Common myeloid progenitor, CD34-positive (primary cell): ENCODE measurements at regions not wholly inside any gene's neighbourhood (a gene's known extent, or its start where the extent isn't known, plus 50 kb on each side); places are given as distances from the start of the nearest gene placed in this dataset.

Experiments
- CTCF ChIA-PET: fragments of 350-600 bp; sonication (Branson Sonifier 250); formaldehyde crosslinking; loops from one replicate; lab custom pipeline; 2021; ENCODE audit warnings: antibody characterized with exemption; lab: Charles Lee
- POLR2A ChIA-PET: fragments of 350-600 bp; sonication (Branson Sonifier 250); formaldehyde crosslinking; loops from one replicate; lab custom pipeline; 2021; ENCODE audit warnings: antibody characterized with exemption; lab: Charles Lee
- DNase-seq, 3 donors: peaks; one replicate each; pipeline versions ENCODE4 v3.0.0 to v3.0.0-alpha.2; 2013
- H3K27ac ChIP-seq, 2 experiments: 1 replicate in 1 of 2; 2 replicates in 1 of 2; pipeline ENCODE4 v1.7.0; 2013; ENCODE audit warnings: inconsistent platforms in 2 of 2, low read length in 2 of 2, mild to moderate bottlenecking in 2 of 2, low read depth in 1 of 2, moderate library complexity in 1 of 2; ENCODE audit not compliant: severe bottlenecking in 2 of 2, insufficient read depth in 1 of 2, poor library complexity in 1 of 2
- H3K27me3 ChIP-seq, 5 experiments: replicated peaks in 2 of 5; 1 replicate in 3 of 5; 2 replicates in 2 of 5; pipeline versions ENCODE4 v1.6.1 to v1.7.0; 2013; ENCODE audit warnings: low read length in 4 of 5, mild to moderate bottlenecking in 2 of 5, moderate library complexity in 2 of 5, inconsistent platforms in 1 of 5; ENCODE audit not compliant: insufficient read depth in 5 of 5, control insufficient read depth in 4 of 5
- H3K36me3 ChIP-seq, 4 experiments: 1 replicate in 2 of 4; 2 replicates in 2 of 4; pipeline versions ENCODE4 v1.6.1 to v1.7.0; 2013; ENCODE audit warnings: low read length in 3 of 4, control low read depth in 1 of 4, mild to moderate bottlenecking in 1 of 4; ENCODE audit not compliant: control insufficient read depth in 4 of 4, insufficient read depth in 4 of 4
- H3K4me1 ChIP-seq, 4 experiments: 1 replicate in 3 of 4; 2 replicates in 1 of 4; pipeline versions ENCODE4 v1.6.1 to v1.7.1; 2013; ENCODE audit warnings: low read length in 3 of 4, mild to moderate bottlenecking in 3 of 4, control low read depth in 1 of 4, inconsistent platforms in 1 of 4, moderate library complexity in 1 of 4; ENCODE audit not compliant: control insufficient read depth in 4 of 4, insufficient read depth in 4 of 4; ENCODE audit errors: control extremely low read depth in 1 of 4
- H3K4me3 ChIP-seq, 7 experiments: 1 replicate in 4 of 7; 2 replicates in 3 of 7; pipeline versions ENCODE4 v1.5.1 to v1.7.0; 2013; ENCODE audit warnings: mild to moderate bottlenecking in 7 of 7, low read length in 6 of 7, moderate library complexity in 6 of 7, inconsistent platforms in 2 of 7, low read depth in 2 of 7, control low read depth in 1 of 7; ENCODE audit not compliant: insufficient read depth in 4 of 7, control insufficient read depth in 1 of 7; ENCODE audit errors: extremely low read depth in 1 of 7
- H3K9me3 ChIP-seq, 5 experiments: 1 replicate in 4 of 5; 2 replicates in 1 of 5; pipeline versions ENCODE4 v1.6.1 to v1.7.1; 2013; ENCODE audit warnings: low read length in 4 of 5, mild to moderate bottlenecking in 2 of 5, inconsistent platforms in 1 of 5, low read depth in 1 of 5, moderate library complexity in 1 of 5; ENCODE audit not compliant: control insufficient read depth in 4 of 5, insufficient read depth in 2 of 5; ENCODE audit errors: control extremely low read depth in 1 of 5
- WGBS: methylation state at CpG from one replicate; pipeline ENCODE4 v1.1.5; 2013; ENCODE audit not compliant: insufficient coverage; 5-methylcytosine and 5-hydroxymethylcytosine counted together

GRCh38 chr7:138196971-138197896, 121.0 kb downstream of the AKR1D1 start:
- no peaks in the 10 kb centered on the region for H3K36me3 ChIP-seq
- CTCF ChIA-PET, result no interaction called here
- 100% methylated on average over 2 of the region's 2 CpGs for WGBS
- POLR2A ChIA-PET, result interaction anchor here (0.6 kb wide), 1 partner anchor 66 kb away, joined by 4 read pairs; no protein-coding TSS in a partner anchor
- peaks cover 0 to 7% (median 4%) of the 10 kb centered on the region in 4 experiments for H3K4me1 ChIP-seq
- DNase-seq, result no peak
- H3K9me3 ChIP-seq, result no peaks in the 10 kb centered on the region
- no peaks in the 10 kb centered on the region for H3K27me3 ChIP-seq
- H3K4me3 ChIP-seq, result no peak overlapping the region
- no peak overlapping the region for H3K27ac ChIP-seq

GRCh38 chr7:138204285-138204981, 128.2 kb downstream of the AKR1D1 start:
- POLR2A ChIA-PET, result no interaction called here

DNA sequence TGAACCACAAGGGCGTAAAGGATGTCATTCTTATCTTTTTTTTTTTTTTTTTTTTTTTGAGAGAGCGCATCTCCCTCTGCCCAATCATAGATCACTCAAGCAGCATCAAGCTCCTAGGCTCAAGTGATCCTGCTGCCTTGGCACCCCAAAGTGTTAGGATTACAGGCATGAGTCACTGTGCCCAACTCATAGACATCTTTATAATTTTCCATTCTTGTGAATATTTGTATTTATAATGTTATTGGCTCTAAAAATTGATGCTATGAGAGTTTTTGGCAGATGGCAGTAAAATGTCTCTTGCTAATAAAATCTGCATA, 128.7 kb downstream of the AKR1D1 start:
- POLR2A ChIA-PET, result no interaction called here
- no peak for DNase-seq

More at GRCh38 chr7:138204285-138204981, 128.2 kb downstream of the AKR1D1 start:
- WGBS, result 100% methylated on average over 1 of the region's 5 CpGs
- H3K4me1 ChIP-seq, result no peaks in the 10 kb centered on the region
- no peaks in the 10 kb centered on the region for H3K27me3 ChIP-seq
- no peaks in the 10 kb centered on the region for H3K36me3 ChIP-seq
- no peak for DNase-seq
- H3K9me3 ChIP-seq, result peaks cover 0 to 8% (median 2%) of the 10 kb centered on the region in 5 experiments
- H3K27ac ChIP-seq, result no peak overlapping the region
- H3K4me3 ChIP-seq, result no peak overlapping the region
- CTCF ChIA-PET, result no interaction called here

GRCh38 chr7:138205614-138206150, 129.4 kb downstream of the AKR1D1 start:
- POLR2A ChIA-PET, result no interaction called here
- Histone ChIP-seq H3K36me3 (no peaks in the 10 kb centered on the region), H3K27me3 (no peaks in the 10 kb centered on the region), H3K4me3 (no peak overlapping the region), H3K9me3 (peaks cover 0 to 10% (median 2%) of the 10 kb centered on the region in 5 experiments), H3K4me1 (no peaks in the 10 kb centered on the region), H3K27ac (no peak overlapping the region)
- peak in 2 of 3 donors; percentile 15 to 34 for DNase-seq
- CTCF ChIA-PET, result no interaction called here
- 50% methylated on average over 1 of the region's 2 CpGs for WGBS

More for the DNA sequence above, 128.7 kb downstream of the AKR1D1 start:
- Histone ChIP-seq H3K36me3 (no peaks in the 10 kb centered on the region), H3K4me1 (no peaks in the 10 kb centered on the region), H3K9me3 (peaks cover 0 to 10% (median 2%) of the 10 kb centered on the region in 5 experiments), H3K27ac (no peak overlapping the region), H3K27me3 (no peaks in the 10 kb centered on the region), H3K4me3 (no peak overlapping the region)
- no CpG with 5 or more reads among the region's 2 CpGs for WGBS
- CTCF ChIA-PET, result no interaction called here

DNA sequence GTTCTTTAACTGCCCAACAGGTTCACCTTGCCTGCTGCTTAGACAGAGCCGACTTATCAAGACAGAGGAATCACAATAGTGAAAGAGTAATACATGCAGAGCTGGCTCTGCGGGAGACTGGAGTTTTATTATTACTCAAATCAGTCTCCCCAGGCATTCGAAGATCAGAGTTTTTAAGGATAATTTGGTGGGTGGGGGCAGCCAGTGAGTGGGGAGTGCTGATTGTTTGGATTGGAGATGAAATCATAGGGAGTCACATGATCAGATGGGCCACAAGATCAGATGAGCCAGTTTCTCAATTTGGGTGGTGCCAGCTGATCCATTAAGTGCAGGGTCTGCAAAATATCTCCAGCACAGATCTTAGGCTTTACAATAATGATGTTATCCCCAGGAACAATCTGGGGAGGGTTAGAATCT, 131.3 kb downstream of the AKR1D1 start:
- no peaks in the 10 kb centered on the region for H3K27me3 ChIP-seq
- no peaks in the 10 kb centered on the region for H3K4me1 ChIP-seq
- H3K36me3 ChIP-seq, result no peaks in the 10 kb centered on the region
- no peak overlapping the region for H3K4me3 ChIP-seq
- DNase-seq, result no peak
- peaks cover 0 to 10% (median 2%) of the 10 kb centered on the region in 5 experiments for H3K9me3 ChIP-seq
- no peak overlapping the region for H3K27ac ChIP-seq
- WGBS, result 93% methylated on average over 3 of the region's 3 CpGs
- ChIA-PET CTCF (interaction anchor here (1.3 kb wide), 1 partner anchor 8 kb away, joined by 3 read pairs; no protein-coding TSS in a partner anchor), POLR2A (no interaction called here)

DNA sequence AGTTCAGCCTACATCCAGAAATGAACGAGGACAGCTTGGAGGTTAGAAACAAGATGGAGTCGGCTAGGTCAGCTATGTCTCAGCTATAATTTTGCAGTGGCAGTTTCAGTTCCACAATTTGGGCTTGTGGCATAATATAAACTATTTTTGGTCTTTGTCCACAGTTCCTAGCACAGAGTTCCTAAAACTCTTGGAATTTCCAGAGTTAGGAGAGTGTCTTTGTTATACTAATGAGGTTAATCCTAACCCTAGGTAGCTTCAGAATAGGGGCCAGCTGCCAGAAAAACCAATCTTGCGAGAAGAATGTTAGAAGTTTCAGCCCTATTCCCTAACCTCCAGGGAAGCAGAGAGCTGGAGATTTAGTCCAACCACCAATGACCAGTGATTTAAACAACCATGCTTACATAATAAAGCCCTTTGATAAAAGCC, 131.9 kb downstream of the AKR1D1 start:
- DNase-seq, result no peak
- H3K27ac ChIP-seq, result no peak overlapping the region
- ChIA-PET POLR2A (no interaction called here), CTCF (interaction anchor here (1.3 kb wide), 1 partner anchor 9 kb away, joined by 3 read pairs; no protein-coding TSS in a partner anchor)
- WGBS, result no CpG with 5 or more reads among the region's 3 CpGs
- H3K4me1 ChIP-seq, result no peaks in the 10 kb centered on the region
- H3K36me3 ChIP-seq, result no peaks in the 10 kb centered on the region
- H3K9me3 ChIP-seq, result peaks cover 0 to 10% (median 2%) of the 10 kb centered on the region in 5 experiments
- no peaks in the 10 kb centered on the region for H3K27me3 ChIP-seq
- no peak overlapping the region for H3K4me3 ChIP-seq
